OCI-LY1 (cell line): ENCODE measurements at regions not wholly inside any gene's neighbourhood (a gene's known extent, or its start where the extent isn't known, plus 50 kb on each side); places are given as distances from the start of the nearest gene placed in this dataset.

Experiments
- H2AFZ ChIP-seq: fragments of 200-600 bp; sonication (generic), shearing (Covaris generic); 2 replicates; pipeline ENCODE4 v1.6.0; 2014; ENCODE audit warnings: antibody characterized with exemption, mild to moderate bottlenecking, low read length
- H3F3A ChIP-seq: fragments of 200-600 bp; sonication (generic), shearing (Covaris generic); 2 replicates; pipeline ENCODE4 v1.6.0; 2014; ENCODE audit warnings: mild to moderate bottlenecking, antibody characterized with exemption, low read length, moderate library complexity; ENCODE audit not compliant: insufficient read depth
- H3K27ac ChIP-seq: fragments of 200-600 bp; sonication (generic); 2 replicates; pipeline ENCODE4 v1.5.1; 2014; ENCODE audit warnings: low read length, mixed run types, mild to moderate bottlenecking, low read depth; ENCODE audit not compliant: poor library complexity, severe bottlenecking
- H3K27me3 ChIP-seq: fragments of 200-600 bp; sonication (generic); 2 replicates; pipeline ENCODE4 v1.6.0; 2014; ENCODE audit warnings: antibody characterized with exemption, mild to moderate bottlenecking, low read length, moderate library complexity; ENCODE audit not compliant: insufficient read depth
- H3K36me3 ChIP-seq: fragments of 200-600 bp; sonication (generic); 2 replicates; pipeline ENCODE4 v1.6.1; 2014; ENCODE audit warnings: mild to moderate bottlenecking, antibody characterized with exemption, low read length, moderate library complexity, mixed read lengths; ENCODE audit not compliant: insufficient read depth
- H3K4me1 ChIP-seq: fragments of 200-600 bp; sonication (generic); 2 replicates; pipeline ENCODE4 v1.5.1; 2014; ENCODE audit warnings: mild to moderate bottlenecking, low read length, moderate library complexity; ENCODE audit not compliant: insufficient read depth, severe bottlenecking
- H3K4me2 ChIP-seq: fragments of 200-600 bp; sonication (generic), shearing (Covaris generic); 2 replicates; pipeline ENCODE4 v1.6.1; 2014; ENCODE audit warnings: low read length
- H3K4me3 ChIP-seq: fragments of 200-600 bp; sonication (generic); 2 replicates; pipeline ENCODE4 v1.5.1; 2014; ENCODE audit warnings: low read length, low read depth, mild to moderate bottlenecking, mixed read lengths; ENCODE audit not compliant: poor library complexity, severe bottlenecking
- H3K79me2 ChIP-seq: fragments of 200-600 bp; shearing (Covaris generic); 2 replicates; pipeline ENCODE4 v1.6.1; 2016; ENCODE audit warnings: mixed run types, low read length, mixed read lengths; ENCODE audit not compliant: insufficient read depth
- H3K9ac ChIP-seq: fragments of 200-600 bp; sonication (generic), shearing (Covaris generic); 2 replicates; pipeline ENCODE4 v1.6.1; 2014; ENCODE audit warnings: mild to moderate bottlenecking, low read length, mixed read lengths
- H3K9me2 ChIP-seq: fragments of 200-600 bp; sonication (generic), shearing (Covaris generic); 2 replicates; pipeline ENCODE4 v1.6.1; 2014; ENCODE audit warnings: low read depth, mild to moderate bottlenecking, low read length, mixed read lengths
- H3K9me3 ChIP-seq: fragments of 200-600 bp; shearing (Covaris generic); 2 replicates; pipeline ENCODE4 v1.6.1; 2014; ENCODE audit warnings: low read length, mixed read lengths
- H4K20me1 ChIP-seq: fragments of 200-600 bp; sonication (generic), shearing (Covaris generic); 2 replicates; pipeline ENCODE4 v1.6.0; 2016; ENCODE audit warnings: mild to moderate bottlenecking, low read length; ENCODE audit not compliant: insufficient read depth
- CTCF ChIP-seq: fragments of 200-600 bp; sonication (generic), shearing (Covaris generic); IDR thresholded peaks from 2 replicates; pipeline ENCODE4 v1.5.1; 2017; ENCODE audit warnings: mild to moderate bottlenecking, antibody characterized with exemption, low read length, moderate library complexity, mixed read lengths
- EZH2 ChIP-seq: fragments of 200-600 bp; sonication (generic), shearing (Covaris generic); IDR thresholded peaks from 2 replicates; pipeline ENCODE4 v1.8.0; 2017; ENCODE audit warnings: borderline replicate concordance, mixed run types, mild to moderate bottlenecking, antibody characterized with exemption, low read length, moderate library complexity, mixed read lengths

- no peaks in the 10 kb centered on the region for H3K36me3 ChIP-seq
- no peaks in the 10 kb centered on the region for H4K20me1 ChIP-seq
- no peak overlapping the region for H3K9ac ChIP-seq
- no peak overlapping the region for H3K4me3 ChIP-seq
- no peaks in the 10 kb centered on the region for H3K9me3 ChIP-seq
- no peaks in the 10 kb centered on the region for H3K79me2 ChIP-seq
- no peaks in the 10 kb centered on the region for H3K4me1 ChIP-seq
- no peak overlapping the region for H3K27ac ChIP-seq
- H2AFZ ChIP-seq = no peak overlapping the region
- no peak for TF ChIP-seq CTCF
- no peak for TF ChIP-seq EZH2
- H3K27me3 ChIP-seq = no peaks in the 10 kb centered on the region
- no peaks in the 10 kb centered on the region for H3F3A ChIP-seq
- no peak overlapping the region for H3K4me2 ChIP-seq
- H3K9me2 ChIP-seq = no peaks in the 10 kb centered on the region
Measured at GRCh38 chr1:214715126-214715525, 112.1 kb downstream of the CENPF start.

- Histone ChIP-seq H3K9me2 (no peaks in the 10 kb centered on the region), H3F3A (no peaks in the 10 kb centered on the region), H3K36me3 (no peaks in the 10 kb centered on the region), H3K4me2 (no peak overlapping the region), H3K27me3 (no peaks in the 10 kb centered on the region), H3K4me1 (no peaks in the 10 kb centered on the region), H3K4me3 (no peak overlapping the region), H3K27ac (no peak overlapping the region), H4K20me1 (no peaks in the 10 kb centered on the region), H2AFZ (no peak overlapping the region), H3K9ac (no peak overlapping the region), H3K79me2 (no peaks in the 10 kb centered on the region), H3K9me3 (no peaks in the 10 kb centered on the region)
- no peak for TF ChIP-seq CTCF
- no peak for TF ChIP-seq EZH2
Measured at GRCh38 chr1:214717351-214717750, 114.4 kb downstream of the CENPF start.

GRCh38 chr1:214718724-214719123 is 115.7 kb downstream of the CENPF start:
- Histone ChIP-seq H3K4me1 (no peaks in the 10 kb centered on the region), H3K9ac (no peak overlapping the region), H3K36me3 (no peaks in the 10 kb centered on the region), H2AFZ (no peak overlapping the region), H3K9me3 (no peaks in the 10 kb centered on the region), H3K27ac (no peak overlapping the region), H4K20me1 (no peaks in the 10 kb centered on the region), H3K27me3 (no peaks in the 10 kb centered on the region), H3F3A (no peaks in the 10 kb centered on the region), H3K4me3 (no peak overlapping the region), H3K9me2 (no peaks in the 10 kb centered on the region), H3K79me2 (no peaks in the 10 kb centered on the region), H3K4me2 (no peak overlapping the region)
- TF ChIP-seq EZH2 = no peak
- TF ChIP-seq CTCF = no peak
